ENCODE measurements at regions not wholly inside any gene's neighbourhood (a gene's known extent, or its start where the extent isn't known, plus 50 kb on each side); places are given as distances from the start of the nearest gene placed in this dataset.

GRCh38 chr6:19501737-19502245 is 335.4 kb upstream of the ID4 start:
- no peaks in the 10 kb centered on the region for H3K4me1 ChIP-seq (ENCODE audit: insufficient read depth, low read length)
- no peaks in the 10 kb centered on the region for H3K27me3 ChIP-seq (ENCODE audit: insufficient read depth, low read length, poor library complexity)
- no peak overlapping the region for H2AFZ ChIP-seq (ENCODE audit: low read depth, low read length)
- TF ChIP-seq EZH2 (IDR thresholded peaks at IDR 0.05; ENCODE audit: borderline replicate concordance, low read depth, low read length, severe bottlenecking): no peak
- TF ChIP-seq CTCF (IDR thresholded peaks at IDR 0.05; ENCODE audit: borderline replicate concordance, extremely low read depth, low read length, poor library complexity, severe bottlenecking): no peak
- no peaks in the 10 kb centered on the region for H3K79me2 ChIP-seq (ENCODE audit: insufficient read depth, low read length)
- no peak overlapping the region for H3K4me2 ChIP-seq (ENCODE audit: insufficient read depth, low read length)
- H3K4me3 ChIP-seq (ENCODE audit: low read depth in 1 of 2, low read length in 2 of 2): no peak overlapping the region
- no peak overlapping the region for H3K27ac ChIP-seq (ENCODE audit: low read length)
- H3K36me3 ChIP-seq (ENCODE audit: insufficient read depth, low read length): no peaks in the 10 kb centered on the region
- DNase-seq: no peak
- H4K20me1 ChIP-seq (ENCODE audit: insufficient read depth, low read length): no peaks in the 10 kb centered on the region
- no peaks in the 10 kb centered on the region for H3K9me3 ChIP-seq (ENCODE audit: insufficient read depth, low read length, severe bottlenecking)
- H3K9ac ChIP-seq (ENCODE audit: low read depth, low read length): no peak overlapping the region
- ATAC-seq (ENCODE audit: insufficient read depth, low read depth): no peak

GRCh38 chr6:19502301-19502700 is 334.9 kb upstream of the ID4 start:
- Histone ChIP-seq H3K79me2 (ENCODE audit: insufficient read depth, low read length) (no peaks in the 10 kb centered on the region), H3K4me2 (ENCODE audit: insufficient read depth, low read length) (no peak overlapping the region), H3K9me3 (ENCODE audit: insufficient read depth, low read length, severe bottlenecking) (no peaks in the 10 kb centered on the region), H3K4me3 (ENCODE audit: low read depth in 1 of 2, low read length in 2 of 2) (no peak overlapping the region), H3K4me1 (ENCODE audit: insufficient read depth, low read length) (no peaks in the 10 kb centered on the region), H3K36me3 (ENCODE audit: insufficient read depth, low read length) (no peaks in the 10 kb centered on the region), H3K27ac (ENCODE audit: low read length) (no peak overlapping the region), H2AFZ (ENCODE audit: low read depth, low read length) (no peak overlapping the region), H4K20me1 (ENCODE audit: insufficient read depth, low read length) (no peaks in the 10 kb centered on the region), H3K27me3 (ENCODE audit: insufficient read depth, low read length, poor library complexity) (no peaks in the 10 kb centered on the region), H3K9ac (ENCODE audit: low read depth, low read length) (no peak overlapping the region)
- DNase-seq (no peak), ATAC-seq (ENCODE audit: insufficient read depth, low read depth) (no peak)
- TF ChIP-seq EZH2 (IDR thresholded peaks at IDR 0.05; ENCODE audit: borderline replicate concordance, low read depth, low read length, severe bottlenecking) (no peak), CTCF (IDR thresholded peaks at IDR 0.05; ENCODE audit: borderline replicate concordance, extremely low read depth, low read length, poor library complexity, severe bottlenecking) (no peak)

- Histone ChIP-seq H3K79me2 (ENCODE audit: insufficient read depth, low read length) (no peaks in the 10 kb centered on the region), H3K27me3 (ENCODE audit: insufficient read depth, low read length, poor library complexity) (no peaks in the 10 kb centered on the region), H3K36me3 (ENCODE audit: insufficient read depth, low read length) (no peaks in the 10 kb centered on the region), H3K4me3 (ENCODE audit: low read depth in 1 of 2, low read length in 2 of 2) (no peak overlapping the region), H3K4me2 (ENCODE audit: insufficient read depth, low read length) (no peak overlapping the region), H4K20me1 (ENCODE audit: insufficient read depth, low read length) (no peaks in the 10 kb centered on the region), H3K9ac (ENCODE audit: low read depth, low read length) (no peak overlapping the region), H3K9me3 (ENCODE audit: insufficient read depth, low read length, severe bottlenecking) (peaks cover 3% of the 10 kb centered on the region), H3K27ac (ENCODE audit: low read length) (no peak overlapping the region), H2AFZ (ENCODE audit: low read depth, low read length) (no peak overlapping the region), H3K4me1 (ENCODE audit: insufficient read depth, low read length) (no peaks in the 10 kb centered on the region)
- DNase-seq (no peak), ATAC-seq (ENCODE audit: insufficient read depth, low read depth) (no peak)
- TF ChIP-seq CTCF (IDR thresholded peaks at IDR 0.05; ENCODE audit: borderline replicate concordance, extremely low read depth, low read length, poor library complexity, severe bottlenecking) (no peak), EZH2 (IDR thresholded peaks at IDR 0.05; ENCODE audit: borderline replicate concordance, low read depth, low read length, severe bottlenecking) (no peak)
Observed at GRCh38 chr6:19515939-19516338, 321.2 kb upstream of the ID4 start.

GRCh38 chr6:19519941-19520340 is 317.2 kb upstream of the ID4 start:
- H3K4me2 ChIP-seq (ENCODE audit: insufficient read depth, low read length): no peak overlapping the region
- H3K4me1 ChIP-seq (ENCODE audit: insufficient read depth, low read length): no peaks in the 10 kb centered on the region
- H3K9me3 ChIP-seq (ENCODE audit: insufficient read depth, low read length, severe bottlenecking): peaks cover 3% of the 10 kb centered on the region
- no peak overlapping the region for H3K27ac ChIP-seq (ENCODE audit: low read length)
- ATAC-seq (ENCODE audit: insufficient read depth, low read depth) (no peak), DNase-seq (no peak)
- H2AFZ ChIP-seq (ENCODE audit: low read depth, low read length): no peak overlapping the region
- TF ChIP-seq CTCF (IDR thresholded peaks at IDR 0.05; ENCODE audit: borderline replicate concordance, extremely low read depth, low read length, poor library complexity, severe bottlenecking) (no peak), EZH2 (IDR thresholded peaks at IDR 0.05; ENCODE audit: borderline replicate concordance, low read depth, low read length, severe bottlenecking) (no peak)
- H4K20me1 ChIP-seq (ENCODE audit: insufficient read depth, low read length): no peaks in the 10 kb centered on the region
- no peaks in the 10 kb centered on the region for H3K79me2 ChIP-seq (ENCODE audit: insufficient read depth, low read length)
- no peak overlapping the region for H3K9ac ChIP-seq (ENCODE audit: low read depth, low read length)
- no peaks in the 10 kb centered on the region for H3K27me3 ChIP-seq (ENCODE audit: insufficient read depth, low read length, poor library complexity)
- no peaks in the 10 kb centered on the region for H3K36me3 ChIP-seq (ENCODE audit: insufficient read depth, low read length)
- H3K4me3 ChIP-seq (ENCODE audit: low read depth in 1 of 2, low read length in 2 of 2): no peak overlapping the region
